ENCODE measurements at regions not wholly inside any gene's neighbourhood (a gene's known extent, or its start where the extent isn't known, plus 50 kb on each side); places are given as distances from the start of the nearest gene placed in this dataset.

DNA sequence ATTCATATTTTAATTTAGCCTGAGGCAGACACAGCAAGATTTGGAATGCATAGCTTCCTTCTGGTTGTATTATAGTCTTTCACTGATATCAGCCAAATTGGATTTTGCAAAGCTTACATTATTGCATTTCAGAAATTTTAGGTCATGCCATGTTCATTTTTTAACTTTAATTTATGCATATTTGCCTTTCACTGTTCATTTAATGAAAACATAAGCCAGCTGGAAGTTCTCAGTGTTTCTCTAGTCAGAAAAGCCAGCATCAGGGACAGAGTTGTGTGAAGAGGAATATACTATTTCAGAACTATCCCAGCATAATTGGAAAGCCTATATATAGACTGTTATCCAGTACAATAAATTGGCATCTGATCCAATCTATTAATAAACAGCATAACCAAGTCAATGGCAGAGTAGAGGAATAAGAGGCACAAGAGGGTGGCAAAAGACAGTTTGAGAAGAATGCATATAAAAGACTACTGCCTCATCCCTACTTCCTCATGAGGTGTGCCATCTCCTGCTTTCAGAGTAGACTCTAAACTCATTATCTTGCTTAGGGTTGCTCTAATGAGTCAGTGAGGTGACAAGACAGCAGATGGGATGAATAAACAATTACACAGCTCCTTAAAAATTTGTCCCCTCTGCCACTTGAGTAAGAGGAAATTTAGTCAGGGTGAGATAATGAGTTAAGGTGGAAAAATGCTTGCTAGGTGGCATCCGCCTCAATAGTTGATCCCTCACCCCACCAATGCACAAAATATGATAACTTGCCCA, 159.8 kb upstream of the HCRTR2 start:
- TF ChIP-seq, protein P1, sequence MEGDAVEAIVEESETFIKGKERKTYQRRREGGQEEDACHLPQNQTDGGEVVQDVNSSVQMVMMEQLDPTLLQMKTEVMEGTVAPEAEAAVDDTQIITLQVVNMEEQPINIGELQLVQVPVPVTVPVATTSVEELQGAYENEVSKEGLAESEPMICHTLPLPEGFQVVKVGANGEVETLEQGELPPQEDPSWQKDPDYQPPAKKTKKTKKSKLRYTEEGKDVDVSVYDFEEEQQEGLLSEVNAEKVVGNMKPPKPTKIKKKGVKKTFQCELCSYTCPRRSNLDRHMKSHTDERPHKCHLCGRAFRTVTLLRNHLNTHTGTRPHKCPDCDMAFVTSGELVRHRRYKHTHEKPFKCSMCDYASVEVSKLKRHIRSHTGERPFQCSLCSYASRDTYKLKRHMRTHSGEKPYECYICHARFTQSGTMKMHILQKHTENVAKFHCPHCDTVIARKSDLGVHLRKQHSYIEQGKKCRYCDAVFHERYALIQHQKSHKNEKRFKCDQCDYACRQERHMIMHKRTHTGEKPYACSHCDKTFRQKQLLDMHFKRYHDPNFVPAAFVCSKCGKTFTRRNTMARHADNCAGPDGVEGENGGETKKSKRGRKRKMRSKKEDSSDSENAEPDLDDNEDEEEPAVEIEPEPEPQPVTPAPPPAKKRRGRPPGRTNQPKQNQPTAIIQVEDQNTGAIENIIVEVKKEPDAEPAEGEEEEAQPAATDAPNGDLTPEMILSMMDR (optimal IDR thresholded peaks at IDR 0.05 in 1 of 3, IDR thresholded peaks at IDR 0.05 in 1 of 3, conservative IDR thresholded peaks at IDR 0.05 in 1 of 3; ENCODE audit: extremely low read depth in 1 of 3, insufficient read depth in 2 of 3, low read length in 3 of 3), result no peak
- TF ChIP-seq EZH2 (IDR thresholded peaks at IDR 0.05; ENCODE audit: low read length), result no peak
